Gastroesophageal sphincter (tissue), 4 donors: ENCODE measurements at regions not wholly inside any gene's neighbourhood (a gene's known extent, or its start where the extent isn't known, plus 50 kb on each side); places are given as distances from the start of the nearest gene placed in this dataset.

Experiments used
- ATAC-seq: fragments of 150-250 bp; one replicate; pipeline ENCODE4 v1.9.1; 2016; ENCODE audit warnings: mild to moderate bottlenecking, moderate library complexity
- H3K27ac ChIP-seq, 4 donors: fragments of 200-600 bp; sonication (generic) in 3 of 4; 1 replicate in 3 of 4; 2 replicates in 1 of 4; pipeline ENCODE4 v1.5.1; 2016 to 2019
- H3K27me3 ChIP-seq: fragments of 200-600 bp; sonication (generic); one replicate; pipeline ENCODE4 v1.5.1; 2019
- H3K36me3 ChIP-seq, 2 donors: fragments of 200-600 bp; sonication (generic); one replicate each; pipeline ENCODE4 v1.5.1; 2019; ENCODE audit warnings: control low read depth in 1 of 2
- H3K4me1 ChIP-seq, 3 donors: fragments of 200-600 bp; sonication (generic); 1 replicate in 2 of 3; 2 replicates in 1 of 3; pipeline ENCODE4 v1.5.1; 2016 to 2019; ENCODE audit warnings: control low read depth in 2 of 3
- H3K4me3 ChIP-seq, 2 donors: fragments of 200-600 bp; sonication (generic); one replicate each; pipeline ENCODE4 v1.5.1; 2019; ENCODE audit warnings: mild to moderate bottlenecking in 1 of 2, moderate library complexity in 1 of 2
- H3K9me3 ChIP-seq, 3 donors: fragments of 200-600 bp; sonication (generic); one replicate each; pipeline ENCODE4 v1.5.1; 2017 to 2019; ENCODE audit warnings: control low read depth in 2 of 3
- EP300 ChIP-seq: sonication (generic); formaldehyde crosslinking; IDR thresholded peaks from one replicate; pipeline ENCODE4 v1.6.1; 2017; ENCODE audit warnings: antibody characterized with exemption, mild to moderate bottlenecking
- POLR2A ChIP-seq, 2 donors: fragments of 450-650 bp; IDR thresholded peaks; one replicate each; pipeline ENCODE4 v1.6.1; 2017; ENCODE audit warnings: antibody characterized with exemption in 2 of 2, mild to moderate bottlenecking in 2 of 2, moderate library complexity in 1 of 2
- POLR2AphosphoS5 ChIP-seq: sonication (generic); formaldehyde crosslinking; IDR thresholded peaks from one replicate; pipeline ENCODE4 v1.6.1; 2017; ENCODE audit warnings: antibody characterized with exemption
- WGBS, 2 donors: methylation state at CpG; one replicate each; pipeline ENCODE4 v1.1.5; 2018; ENCODE audit warnings: low coverage in 1 of 2; 5-methylcytosine and 5-hydroxymethylcytosine counted together
- TF ChIP-seq, protein P1 (sequence below), 4 experiments: fragments of 200-600 bp in 2 of 4; fragments of 450-650 bp in 2 of 4; sonication (generic) in 1 of 4; IDR thresholded peaks; one replicate each; pipeline ENCODE4 v1.5.1; 2017 to 2019; ENCODE audit warnings: antibody characterized with exemption in 4 of 4, mild to moderate bottlenecking in 2 of 4, moderate library complexity in 2 of 4

DNA sequence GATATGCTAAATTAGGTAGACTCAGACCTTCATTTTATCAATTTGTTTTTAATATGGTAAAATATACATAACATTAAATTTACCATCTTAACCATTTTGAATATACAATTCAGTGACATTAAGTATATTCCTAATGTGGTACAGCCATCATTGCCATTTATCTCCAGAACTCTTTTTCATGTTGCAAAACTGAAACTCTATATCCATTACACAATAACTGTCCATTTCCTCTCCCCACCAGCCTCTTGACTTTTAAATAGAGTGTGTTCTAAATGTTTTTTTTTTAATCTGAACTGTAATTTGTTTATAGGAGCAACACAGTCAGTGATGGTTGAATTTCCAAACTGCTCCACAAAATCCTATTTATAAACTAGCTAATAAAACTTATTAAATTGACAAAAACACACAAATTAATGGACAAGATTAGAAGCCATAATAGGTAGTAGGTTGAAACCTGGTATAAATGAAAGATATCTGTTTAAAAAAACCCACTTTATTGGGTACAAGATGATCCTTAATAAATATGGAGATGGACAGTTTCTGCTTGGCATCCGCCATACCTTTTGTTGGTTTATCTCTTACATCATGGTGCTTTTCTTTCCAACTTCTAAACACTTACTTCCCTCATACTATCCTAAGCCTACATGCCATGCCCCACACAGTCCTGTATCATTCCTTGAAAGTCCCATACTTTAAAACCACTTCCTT, 142.4 kb downstream of the ZPLD1 start:
- Histone ChIP-seq H3K4me3 (no peak overlapping the region), H3K27ac (no peak overlapping the region), H3K9me3 (no peaks in the 10 kb centered on the region), H3K4me1 (no peaks in the 10 kb centered on the region), H3K27me3 (no peaks in the 10 kb centered on the region), H3K36me3 (no peaks in the 10 kb centered on the region)
- 93 to 100% methylated on average over 1 of the region's 1 CpG for WGBS, 2 donors
- no peak for ATAC-seq
- TF ChIP-seq, protein P1, sequence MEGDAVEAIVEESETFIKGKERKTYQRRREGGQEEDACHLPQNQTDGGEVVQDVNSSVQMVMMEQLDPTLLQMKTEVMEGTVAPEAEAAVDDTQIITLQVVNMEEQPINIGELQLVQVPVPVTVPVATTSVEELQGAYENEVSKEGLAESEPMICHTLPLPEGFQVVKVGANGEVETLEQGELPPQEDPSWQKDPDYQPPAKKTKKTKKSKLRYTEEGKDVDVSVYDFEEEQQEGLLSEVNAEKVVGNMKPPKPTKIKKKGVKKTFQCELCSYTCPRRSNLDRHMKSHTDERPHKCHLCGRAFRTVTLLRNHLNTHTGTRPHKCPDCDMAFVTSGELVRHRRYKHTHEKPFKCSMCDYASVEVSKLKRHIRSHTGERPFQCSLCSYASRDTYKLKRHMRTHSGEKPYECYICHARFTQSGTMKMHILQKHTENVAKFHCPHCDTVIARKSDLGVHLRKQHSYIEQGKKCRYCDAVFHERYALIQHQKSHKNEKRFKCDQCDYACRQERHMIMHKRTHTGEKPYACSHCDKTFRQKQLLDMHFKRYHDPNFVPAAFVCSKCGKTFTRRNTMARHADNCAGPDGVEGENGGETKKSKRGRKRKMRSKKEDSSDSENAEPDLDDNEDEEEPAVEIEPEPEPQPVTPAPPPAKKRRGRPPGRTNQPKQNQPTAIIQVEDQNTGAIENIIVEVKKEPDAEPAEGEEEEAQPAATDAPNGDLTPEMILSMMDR (IDR thresholded peaks at IDR 0.05): no peak
- no peak for TF ChIP-seq POLR2AphosphoS5
- TF ChIP-seq POLR2A (IDR thresholded peaks at IDR 0.05): no peak
- TF ChIP-seq EP300: no peak

DNA sequence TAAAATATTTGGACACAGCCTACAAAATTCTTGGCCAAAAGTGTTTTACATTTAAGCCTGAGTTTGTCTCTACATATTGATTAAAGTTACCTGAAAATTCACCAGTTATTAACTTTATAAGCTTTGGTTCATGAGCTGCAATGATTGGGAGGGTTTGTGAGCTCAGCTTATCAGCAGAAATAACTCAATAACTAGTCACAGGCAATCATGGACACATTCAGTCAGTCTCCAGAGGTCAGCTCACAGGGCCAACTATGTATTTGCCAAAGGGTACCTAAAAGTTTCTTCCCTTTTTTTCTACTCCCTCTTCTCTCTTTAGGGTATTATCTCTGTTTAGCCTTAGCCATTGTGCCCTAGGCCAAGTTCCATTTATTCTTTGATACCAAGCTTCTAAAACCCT, 145.9 kb downstream of the ZPLD1 start:
- Histone ChIP-seq H3K27ac (no peak overlapping the region), H3K4me1 (no peaks in the 10 kb centered on the region), H3K27me3 (no peaks in the 10 kb centered on the region), H3K36me3 (no peaks in the 10 kb centered on the region), H3K9me3 (no peaks in the 10 kb centered on the region), H3K4me3 (no peak overlapping the region)
- no peak for ATAC-seq
- TF ChIP-seq, protein P1 (IDR thresholded peaks at IDR 0.05): no peak
- no peak for TF ChIP-seq POLR2AphosphoS5
- TF ChIP-seq POLR2A (IDR thresholded peaks at IDR 0.05): no peak
- no peak for TF ChIP-seq EP300

DNA sequence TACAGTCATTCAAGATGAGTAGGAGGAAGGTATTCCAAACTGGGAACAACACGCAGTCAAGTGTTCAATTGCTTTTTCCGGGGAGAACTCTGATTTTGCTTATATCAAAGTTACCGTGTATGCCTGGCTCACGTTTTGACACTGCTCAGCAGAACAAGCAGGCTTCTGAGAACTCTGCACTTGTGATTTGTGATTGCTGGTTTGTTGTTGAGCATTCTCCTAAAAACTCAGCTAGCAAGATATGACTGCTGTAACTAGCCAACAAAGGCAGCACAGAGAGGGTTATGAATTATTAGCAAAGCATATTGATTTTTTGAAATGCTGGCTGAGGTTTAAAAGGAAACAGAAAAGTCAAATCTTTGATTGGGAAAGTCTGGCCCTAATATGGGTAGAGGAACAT, 151.7 kb downstream of the ZPLD1 start:
- TF ChIP-seq EP300: no peak
- WGBS, 2 donors: 63 to 80% methylated on average over 4 of the region's 4 CpGs
- no peaks in the 10 kb centered on the region for H3K27me3 ChIP-seq
- peaks cover 0 to 12% (median 0%) of the 10 kb centered on the region in 3 donors for H3K9me3 ChIP-seq
- H3K4me3 ChIP-seq: no peak overlapping the region
- H3K4me1 ChIP-seq: no peaks in the 10 kb centered on the region
- H3K27ac ChIP-seq: no peak overlapping the region
- no peaks in the 10 kb centered on the region for H3K36me3 ChIP-seq
- ATAC-seq: no peak

DNA sequence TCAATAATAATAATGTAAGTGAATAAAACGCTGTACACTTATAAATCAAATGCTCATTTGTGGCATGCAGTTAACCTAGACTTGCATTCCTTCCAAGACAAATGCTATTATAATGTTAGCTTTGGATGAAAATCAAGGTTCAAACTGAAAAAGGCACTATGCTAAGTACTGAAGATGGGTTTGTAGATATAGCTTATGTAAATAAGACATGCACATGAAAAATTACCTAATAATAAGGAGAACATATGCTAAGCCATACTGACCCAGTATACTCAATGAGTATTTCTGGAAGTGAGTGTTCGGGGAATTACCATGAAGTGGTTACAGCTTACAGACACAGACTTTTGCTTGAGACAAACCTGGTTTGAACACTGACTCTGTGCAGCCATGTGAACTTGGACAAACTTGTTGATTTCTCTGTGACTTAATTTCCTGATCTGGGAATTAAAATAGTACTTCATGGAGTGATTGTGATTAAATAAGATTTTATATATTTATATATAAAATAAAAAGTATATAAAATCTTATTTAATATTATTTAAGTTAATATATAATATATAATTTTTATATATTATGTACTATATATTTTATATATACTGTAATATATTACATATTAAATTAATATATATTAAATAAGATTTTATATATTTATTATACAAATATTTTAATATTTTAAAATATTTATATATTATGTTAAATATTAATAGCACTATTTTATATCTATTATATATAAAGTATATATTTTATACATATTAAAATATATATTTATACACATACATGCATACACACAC, 159.2 kb downstream of the ZPLD1 start:
- Histone ChIP-seq H3K36me3 (no peaks in the 10 kb centered on the region), H3K27ac (no peak overlapping the region), H3K27me3 (no peaks in the 10 kb centered on the region), H3K4me1 (no peaks in the 10 kb centered on the region), H3K4me3 (no peak overlapping the region), H3K9me3 (peaks cover 0 to 12% (median 0%) of the 10 kb centered on the region in 3 donors)
- WGBS, 2 donors: 25 to 42% methylated on average over 2 of the region's 2 CpGs
- no peak for ATAC-seq
- TF ChIP-seq, protein P1 (IDR thresholded peaks at IDR 0.05): no peak
- TF ChIP-seq EP300: no peak
- TF ChIP-seq POLR2AphosphoS5: no peak

DNA sequence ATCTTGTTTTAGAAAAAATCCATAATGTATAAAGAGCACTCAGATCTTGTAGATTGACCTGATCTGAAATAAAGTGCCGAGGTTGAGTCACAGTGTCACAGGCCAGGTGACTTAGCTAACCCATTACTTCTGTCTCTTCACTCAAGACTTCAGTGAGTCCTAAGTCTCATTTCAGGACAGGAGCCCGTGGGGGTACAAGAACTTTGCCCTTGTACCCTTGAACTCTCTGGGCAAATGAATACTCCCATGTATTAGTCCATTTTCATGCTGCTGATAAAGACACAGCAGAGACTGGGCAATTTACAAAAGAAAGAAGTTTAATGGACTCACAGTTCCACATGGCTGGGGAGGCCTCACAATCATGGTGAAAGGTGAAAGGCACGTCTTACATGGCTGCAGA, 160.2 kb downstream of the ZPLD1 start:
- Histone ChIP-seq H3K27ac (no peak overlapping the region), H3K4me3 (no peak overlapping the region), H3K36me3 (no peaks in the 10 kb centered on the region), H3K27me3 (no peaks in the 10 kb centered on the region), H3K9me3 (peaks cover 0 to 12% (median 0%) of the 10 kb centered on the region in 3 donors), H3K4me1 (no peaks in the 10 kb centered on the region)
- 72 to 79% methylated on average over 2 to 3 of the region's 3 CpGs for WGBS, 2 donors
- no peak for ATAC-seq
- no peak for TF ChIP-seq POLR2AphosphoS5
